ENCODE measurements at regions not wholly inside any gene's neighbourhood (a gene's known extent, or its start where the extent isn't known, plus 50 kb on each side); places are given as distances from the start of the nearest gene placed in this dataset.

GRCh38 chr2:84297155-84297554 is 161.9 kb downstream of the SUCLG1 start:
- TF ChIP-seq CTCF (IDR thresholded peaks at IDR 0.05; ENCODE audit: insufficient read depth, low read length, poor library complexity, severe bottlenecking) (no peak), EZH2phosphoT487 (conservative IDR thresholded peaks at IDR 0.05; ENCODE audit: low read length) (no peak)

Data from SU-DHL-6 (cell line).